ENCODE measurements at regions not wholly inside any gene's neighbourhood (a gene's known extent, or its start where the extent isn't known, plus 50 kb on each side); places are given as distances from the start of the nearest gene placed in this dataset.

- Histone ChIP-seq H2AK5ac (ENCODE audit: insufficient read length, low read length) (no peak overlapping the region), H3T11ph (ENCODE audit: low read length) (no peak overlapping the region), H3K23ac (ENCODE audit: insufficient read length, low read depth, low read length) (no peak overlapping the region), H2BK5ac (ENCODE audit: insufficient read length, low read length) (no peak overlapping the region), H3K79me1 (ENCODE audit: insufficient read depth, low read depth, low read length, poor library complexity, severe bottlenecking) (no peaks in the 10 kb centered on the region), H3K56ac (ENCODE audit: insufficient read length, low read depth, low read length) (no peak overlapping the region), H3K27me3 (ENCODE audit: insufficient read depth, low read length) (no peaks in the 10 kb centered on the region; the same call in 1 of the 2 replicates), H2BK15ac (ENCODE audit: low read depth, low read length) (no peak overlapping the region), H4K91ac (ENCODE audit: insufficient read length, low read depth, low read length) (no peak overlapping the region), H3K9ac (ENCODE audit: extremely low read depth, insufficient read length, low read length) (no peak overlapping the region), H3K79me2 (ENCODE audit: insufficient read depth, low read length) (no peaks in the 10 kb centered on the region), H3K9me3 (ENCODE audit: control insufficient read depth, low read depth, low read length) (no peaks in the 10 kb centered on the region), H3K4me1 (ENCODE audit: insufficient read depth, low read length) (no peaks in the 10 kb centered on the region), H2BK120ac (ENCODE audit: low read depth, low read length, poor library complexity, severe bottlenecking) (no peak overlapping the region), H4K20me1 (ENCODE audit: control insufficient read depth, insufficient read depth, insufficient read length) (no peaks in the 10 kb centered on the region), H2BK12ac (ENCODE audit: insufficient read length, low read depth, low read length) (no peak overlapping the region), H4K8ac (replicated peaks; ENCODE audit: insufficient read length, low read depth, low read length) (no peak overlapping the region), H3K14ac (ENCODE audit: insufficient read depth, low read length) (no peak overlapping the region), H2BK20ac (ENCODE audit: low read depth, low read length, poor library complexity, severe bottlenecking) (no peak overlapping the region), H4K5ac (ENCODE audit: insufficient read length, low read depth, low read length) (no peak overlapping the region), H3K18ac (ENCODE audit: insufficient read length, low read depth, low read length) (no peak overlapping the region), H2AFZ (ENCODE audit: low read length) (no peak overlapping the region), H3K23me2 (ENCODE audit: insufficient read length, low read depth, low read length, poor library complexity, severe bottlenecking) (no peaks in the 10 kb centered on the region), H3K27ac (ENCODE audit: insufficient read length, low read depth, low read length) (no peak overlapping the region), H3K4me2 (ENCODE audit: insufficient read depth, insufficient read length, low read length) (no peak overlapping the region), H3K4ac (ENCODE audit: low read depth, low read length) (no peak overlapping the region)
- WGBS (ENCODE audit: extremely low coverage, insufficient read length, low lambda C conversion rate) = no CpG with 5 or more reads among the region's 5 CpGs
- peaks cover 0 to 2% of the 10 kb centered on the region in 2 experiments; a peak in 1 of 4 replicates for H3K4me1 Mint-ChIP-seq
- H3K4me3 Mint-ChIP-seq = no peak overlapping the region
- TF ChIP-seq CTCF (conservative IDR thresholded peaks at IDR 0.05) = no peak
- no peak overlapping the region for H3K27ac Mint-ChIP-seq
- H3K9me3 Mint-ChIP-seq = no peaks in the 10 kb centered on the region
- H3K27me3 Mint-ChIP-seq (ENCODE audit: low read depth) = no peaks in the 10 kb centered on the region; the same call in 1 of the 2 replicates
- no peaks in the 10 kb centered on the region; a peak in 1 of 7 replicates for H3K36me3 Mint-ChIP-seq (ENCODE audit: insufficient read depth in 1 of 3, low read depth in 3 of 3)
- DNase-seq = no peak
Observed at GRCh38 chr6:12621754-12622153, 94.8 kb upstream of the PHACTR1 start.

All from H9 (cell line).